H54 (cell line): ENCODE measurements at regions not wholly inside any gene's neighbourhood (a gene's known extent, or its start where the extent isn't known, plus 50 kb on each side); places are given as distances from the start of the nearest gene placed in this dataset.

ENCODE experiments used
- DNase-seq: peaks from one replicate; pipeline ENCODE4 v3.0.0; 2011; ENCODE audit warnings: low spot score, mixed read lengths; ENCODE audit not compliant: insufficient read length
- FAIRE-seq: peaks from 3 replicates; lab custom pipeline; 2011; peaks lifted over from hg19 to GRCh38; lab: Jason Lieb, UNC
- POLR2A ChIP-seq: IDR thresholded peaks from 2 replicates; pipeline ENCODE4 v1.6.1; 2011; ENCODE audit warnings: low read depth, mild to moderate bottlenecking, low read length

GRCh38 chr3:188077160-188077799, 76.7 kb upstream of the LPP start:
- DNase-seq (no peak), FAIRE-seq (no peak)
- TF ChIP-seq POLR2A = no peak

- no peak for DNase-seq
- no peak for TF ChIP-seq POLR2A
- FAIRE-seq = peak; percentile 20
Measured at GRCh38 chr3:188080091-188080490, 73.9 kb upstream of the LPP start.

GRCh38 chr3:188082031-188082430, 71.9 kb upstream of the LPP start:
- FAIRE-seq (peak; percentile 70), DNase-seq (no peak)
- TF ChIP-seq POLR2A = no peak

GRCh38 chr3:188082450-188082849, 71.5 kb upstream of the LPP start:
- DNase-seq = no peak
- FAIRE-seq = no peak
- no peak for TF ChIP-seq POLR2A

- DNase-seq (no peak), FAIRE-seq (no peak)
Measured at GRCh38 chr3:188083011-188083410, 70.9 kb upstream of the LPP start.

GRCh38 chr3:188084752-188085583, 69.0 kb upstream of the LPP start:
- TF ChIP-seq POLR2A = no peak
- DNase-seq (no peak), FAIRE-seq (no peak)

More at GRCh38 chr3:188083011-188083410, 70.9 kb upstream of the LPP start:
- no peak for TF ChIP-seq POLR2A

- FAIRE-seq (no peak), DNase-seq (no peak)
Measured at GRCh38 chr3:188085584-188086560, 68.1 kb upstream of the LPP start.

GRCh38 chr3:188088948-188089685, 64.8 kb upstream of the LPP start:
- FAIRE-seq = no peak
- no peak for DNase-seq
- TF ChIP-seq POLR2A = no peak

More at GRCh38 chr3:188085584-188086560, 68.1 kb upstream of the LPP start:
- TF ChIP-seq POLR2A = no peak

- DNase-seq = no peak
- TF ChIP-seq POLR2A = no peak
- no peak for FAIRE-seq
Measured at GRCh38 chr3:188090620-188091309, 63.2 kb upstream of the LPP start.

GRCh38 chr3:188091746-188092145, 62.2 kb upstream of the LPP start:
- FAIRE-seq (no peak), DNase-seq (no peak)
- TF ChIP-seq POLR2A = no peak

GRCh38 chr3:188092648-188093047, 61.3 kb upstream of the LPP start:
- DNase-seq (no peak), FAIRE-seq (no peak)
- no peak for TF ChIP-seq POLR2A

- DNase-seq (no peak), FAIRE-seq (no peak)
- TF ChIP-seq POLR2A = no peak
Measured at GRCh38 chr3:188095431-188095830, 58.5 kb upstream of the LPP start.
